ENCODE measurements at regions not wholly inside any gene's neighbourhood (a gene's known extent, or its start where the extent isn't known, plus 50 kb on each side); places are given as distances from the start of the nearest gene placed in this dataset.

DNA sequence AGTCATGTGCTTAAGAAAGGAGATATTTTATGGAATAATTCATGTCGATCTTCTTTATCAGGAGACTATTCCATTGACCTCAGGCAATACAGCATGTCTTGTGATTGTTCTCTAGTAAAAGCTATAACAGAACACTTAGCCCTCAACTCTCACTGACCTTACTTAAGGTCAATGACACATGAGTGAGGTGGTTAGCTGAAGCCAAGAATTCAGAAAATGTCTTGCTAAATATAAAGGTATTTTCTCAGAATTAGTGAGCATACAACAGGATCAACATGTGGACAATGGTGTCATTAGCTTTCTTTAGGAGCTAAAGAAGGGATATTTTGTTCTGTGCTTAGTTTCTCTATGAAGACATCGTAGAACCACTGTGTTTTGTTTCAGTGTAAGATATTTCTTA, 1730.4 kb upstream of the SLC10A2 start:
- BruUV-seq (replicated peaks), result no TSS peak
- H2AFZ ChIP-seq (ENCODE audit: low read depth, low read length, poor library complexity, severe bottlenecking), result no peak overlapping the region
- no peaks in the 10 kb centered on the region for H3K79me2 ChIP-seq (ENCODE audit: insufficient read depth, low read length)
- ATAC-seq (no peak), DNase-seq (ENCODE audit: low read depth, low spot score) (no peak)
- no peaks in the 10 kb centered on the region for H3K27me3 ChIP-seq (ENCODE audit: insufficient read depth, low read length)
- H4K20me1 ChIP-seq (ENCODE audit: insufficient read depth), result no peaks in the 10 kb centered on the region
- no peak overlapping the region for H3K4me2 ChIP-seq (ENCODE audit: low read length)
- H3K9me3 ChIP-seq (ENCODE audit: control insufficient read depth in 1 of 2, insufficient read depth in 1 of 2, low read depth in 1 of 2, low read length in 2 of 2), result no peaks in the 10 kb centered on the region
- CTCF ChIA-PET, result no interaction called here
- intact Hi-C loops (cut with micrococcal nuclease), result no loop called here
- no peak overlapping the region for H3K9ac ChIP-seq (ENCODE audit: low read length)
- no peaks in the 10 kb centered on the region for H3K4me1 ChIP-seq (ENCODE audit: control insufficient read depth in 1 of 2, insufficient read depth in 2 of 2, low read length in 2 of 2)
- POLR2A ChIA-PET, result no interaction called here
- TF ChIP-seq SIN3A (IDR thresholded peaks at IDR 0.05; ENCODE audit: low read depth) (no peak), TCF7L2 (IDR thresholded peaks at IDR 0.05; ENCODE audit: borderline replicate concordance, extremely low read depth, insufficient read depth, insufficient read length) (no peak), EZH2 (IDR thresholded peaks at IDR 0.05) (no peak), ZNF274 (IDR thresholded peaks at IDR 0.05; ENCODE audit: low read depth, low read length) (no peak)
- TF ChIP-seq, protein P1, sequence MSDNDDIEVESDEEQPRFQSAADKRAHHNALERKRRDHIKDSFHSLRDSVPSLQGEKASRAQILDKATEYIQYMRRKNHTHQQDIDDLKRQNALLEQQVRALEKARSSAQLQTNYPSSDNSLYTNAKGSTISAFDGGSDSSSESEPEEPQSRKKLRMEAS (IDR thresholded peaks at IDR 0.05), result no peak
- RAD21 ChIA-PET (ENCODE audit: low non-redundant PET in 1 of 2, low total read pairs in 2 of 2, uncharacterized antibody in 2 of 2, unreplicated experiment in 2 of 2), result no interaction called here
- H3K27ac ChIP-seq (ENCODE audit: low read depth, low read length), result no peak overlapping the region
- H3K36me3 ChIP-seq (ENCODE audit: control insufficient read depth in 1 of 2, insufficient read depth in 2 of 2, low read length in 2 of 2), result no peaks in the 10 kb centered on the region
- H3K4me3 ChIP-seq (replicated peaks in 1 of 2; ENCODE audit: low read depth in 1 of 2, low read length in 2 of 2), result no peak overlapping the region
- H3K9me2 ChIP-seq (ENCODE audit: insufficient read depth), result no peaks in the 10 kb centered on the region

DNA sequence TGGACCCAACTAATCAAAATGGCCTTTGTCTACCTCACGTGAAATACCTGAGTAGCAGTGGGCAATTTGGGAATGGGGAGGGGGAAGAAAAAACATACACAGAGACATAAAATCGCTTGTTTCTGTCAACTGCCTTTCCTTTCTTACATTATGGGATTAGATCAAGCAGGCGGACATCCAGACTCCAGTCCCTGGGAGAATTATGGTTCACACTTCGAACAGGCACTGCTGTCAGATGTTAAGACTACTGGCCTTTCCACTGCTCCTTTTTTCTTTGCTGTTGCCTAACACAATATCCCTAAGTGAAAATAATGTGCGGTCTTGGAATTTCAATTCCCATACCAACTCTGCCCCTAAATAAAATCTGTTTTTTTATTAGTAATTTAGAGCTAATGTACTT, 1719.7 kb upstream of the SLC10A2 start:
- intact Hi-C loops (cut with micrococcal nuclease), result no loop called here
- CTCF ChIA-PET, result no interaction called here
- no peak for ATAC-seq

More for the DNA sequence above, 1719.7 kb upstream of the SLC10A2 start:
- Histone ChIP-seq H3K9me2 (ENCODE audit: insufficient read depth) (no peaks in the 10 kb centered on the region), H3K27me3 (ENCODE audit: insufficient read depth, low read length) (no peaks in the 10 kb centered on the region), H3K4me1 (ENCODE audit: control insufficient read depth in 1 of 2, insufficient read depth in 2 of 2, low read length in 2 of 2) (no peaks in the 10 kb centered on the region), H4K20me1 (ENCODE audit: insufficient read depth) (no peaks in the 10 kb centered on the region), H2AFZ (ENCODE audit: low read depth, low read length, poor library complexity, severe bottlenecking) (no peak overlapping the region), H3K27ac (ENCODE audit: low read depth, low read length) (no peak overlapping the region), H3K79me2 (ENCODE audit: insufficient read depth, low read length) (no peaks in the 10 kb centered on the region), H3K4me2 (ENCODE audit: low read length) (no peak overlapping the region), H3K36me3 (ENCODE audit: control insufficient read depth in 1 of 2, insufficient read depth in 2 of 2, low read length in 2 of 2) (no peaks in the 10 kb centered on the region), H3K9ac (ENCODE audit: low read length) (no peak overlapping the region), H3K4me3 (replicated peaks in 1 of 2; ENCODE audit: low read depth in 1 of 2, low read length in 2 of 2) (no peak overlapping the region), H3K9me3 (ENCODE audit: control insufficient read depth in 1 of 2, insufficient read depth in 1 of 2, low read depth in 1 of 2, low read length in 2 of 2) (no peaks in the 10 kb centered on the region)
- no peak for DNase-seq (ENCODE audit: low read depth, low spot score)
- ChIA-PET RAD21 (ENCODE audit: low non-redundant PET in 1 of 2, low total read pairs in 2 of 2, uncharacterized antibody in 2 of 2, unreplicated experiment in 2 of 2) (no interaction called here), POLR2A (no interaction called here)
- no TSS peak for BruUV-seq (replicated peaks)
- TF ChIP-seq SIN3A (IDR thresholded peaks at IDR 0.05; ENCODE audit: low read depth), result no peak
- TF ChIP-seq SP1 (IDR thresholded peaks at IDR 0.05; ENCODE audit: low read depth), result no peak
- no peak for TF ChIP-seq YY1 (IDR thresholded peaks at IDR 0.05; ENCODE audit: extremely low read depth, insufficient replicate concordance, low read depth, low read length)
- TF ChIP-seq POLR2AphosphoS5 (IDR thresholded peaks at IDR 0.05; ENCODE audit: low read depth, low read length), result no peak
- no peak for TF ChIP-seq ELF1 (IDR thresholded peaks at IDR 0.05; ENCODE audit: borderline replicate concordance, low read depth)

All from HCT116 (cell line).